Tibial nerve (tissue), 3 donors: ENCODE measurements at regions not wholly inside any gene's neighbourhood (a gene's known extent, or its start where the extent isn't known, plus 50 kb on each side); places are given as distances from the start of the nearest gene placed in this dataset.

Experiments used
- POLR2A ChIP-seq, 2 donors: fragments of 450-650 bp; IDR thresholded peaks; one replicate each; pipeline ENCODE4 v1.6.1; 2017; ENCODE audit warnings: antibody characterized with exemption in 2 of 2, mild to moderate bottlenecking in 2 of 2, moderate library complexity in 2 of 2
- TF ChIP-seq, protein P1 (sequence below), 5 experiments: fragments of 200-600 bp in 3 of 5; fragments of 450-650 bp in 2 of 5; sonication (generic) in 3 of 5; IDR thresholded peaks; one replicate each; pipeline ENCODE4 v1.5.1; 2016 to 2019; ENCODE audit warnings: antibody characterized with exemption in 5 of 5, mild to moderate bottlenecking in 3 of 5, moderate library complexity in 2 of 5

DNA sequence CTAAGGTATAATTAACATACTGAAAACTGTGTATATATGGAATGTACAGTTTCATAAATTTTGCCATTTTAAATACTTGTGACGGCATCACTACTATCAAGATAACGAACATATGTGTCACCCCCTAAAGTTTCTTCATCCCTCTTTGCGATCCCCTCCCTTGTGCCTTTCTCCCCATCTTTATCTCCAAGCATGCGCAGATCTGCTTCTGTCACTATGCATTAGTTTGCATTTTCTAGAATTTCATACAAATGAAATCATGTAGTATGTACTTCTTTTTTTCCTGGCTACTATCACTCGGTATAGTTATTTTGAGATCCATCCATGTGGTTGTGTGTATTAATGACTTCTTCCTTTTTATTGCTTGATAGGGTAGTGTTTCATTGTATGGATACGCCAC, 154.9 kb downstream of the ZNF648 start:
- TF ChIP-seq, protein P1, sequence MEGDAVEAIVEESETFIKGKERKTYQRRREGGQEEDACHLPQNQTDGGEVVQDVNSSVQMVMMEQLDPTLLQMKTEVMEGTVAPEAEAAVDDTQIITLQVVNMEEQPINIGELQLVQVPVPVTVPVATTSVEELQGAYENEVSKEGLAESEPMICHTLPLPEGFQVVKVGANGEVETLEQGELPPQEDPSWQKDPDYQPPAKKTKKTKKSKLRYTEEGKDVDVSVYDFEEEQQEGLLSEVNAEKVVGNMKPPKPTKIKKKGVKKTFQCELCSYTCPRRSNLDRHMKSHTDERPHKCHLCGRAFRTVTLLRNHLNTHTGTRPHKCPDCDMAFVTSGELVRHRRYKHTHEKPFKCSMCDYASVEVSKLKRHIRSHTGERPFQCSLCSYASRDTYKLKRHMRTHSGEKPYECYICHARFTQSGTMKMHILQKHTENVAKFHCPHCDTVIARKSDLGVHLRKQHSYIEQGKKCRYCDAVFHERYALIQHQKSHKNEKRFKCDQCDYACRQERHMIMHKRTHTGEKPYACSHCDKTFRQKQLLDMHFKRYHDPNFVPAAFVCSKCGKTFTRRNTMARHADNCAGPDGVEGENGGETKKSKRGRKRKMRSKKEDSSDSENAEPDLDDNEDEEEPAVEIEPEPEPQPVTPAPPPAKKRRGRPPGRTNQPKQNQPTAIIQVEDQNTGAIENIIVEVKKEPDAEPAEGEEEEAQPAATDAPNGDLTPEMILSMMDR (IDR thresholded peaks at IDR 0.05): no peak
- no peak for TF ChIP-seq POLR2A (IDR thresholded peaks at IDR 0.05)
